HEK293T (cell line): ENCODE measurements at regions not wholly inside any gene's neighbourhood (a gene's known extent, or its start where the extent isn't known, plus 50 kb on each side); places are given as distances from the start of the nearest gene placed in this dataset.

Source experiments
- CTCF ChIA-PET: fragments of 350-600 bp; formaldehyde crosslinking; extraction: SDS; loops from one replicate; lab custom pipeline; 2021; ENCODE audit warnings: antibody characterized with exemption, inconsistent platforms; lab: Yijun Ruan, JAX
- POLR2A ChIA-PET: fragments of 350-600 bp; formaldehyde crosslinking; extraction: SDS; loops from one replicate; lab custom pipeline; 2020; ENCODE audit warnings: antibody characterized with exemption, inconsistent platforms; lab: Yijun Ruan, JAX
- DNase-seq: peaks from one replicate; pipeline ENCODE4 v3.0.0; 2012; ENCODE audit warnings: mixed read lengths; ENCODE audit errors: extremely low spot score
- ARNT ChIP-seq: fragments of 450-650 bp; IDR thresholded peaks from 2 replicates; pipeline ENCODE4 v1.6.1; 2017; ENCODE audit warnings: mild to moderate bottlenecking
- BHLHE40 ChIP-seq: fragments of 450-650 bp; IDR thresholded peaks from 2 replicates; pipeline ENCODE4 v1.6.1; 2016; ENCODE audit warnings: mild to moderate bottlenecking, moderate library complexity, borderline replicate concordance
- CTBP1 ChIP-seq: fragments of 450-650 bp; IDR thresholded peaks from 2 replicates; pipeline ENCODE4 v1.6.1; 2016; ENCODE audit warnings: borderline replicate concordance
- ELF4 ChIP-seq: fragments of 450-650 bp; IDR thresholded peaks from 2 replicates; pipeline ENCODE4 v1.6.1; 2017; ENCODE audit warnings: antibody characterized with exemption
- FOXA1 ChIP-seq: fragments of 450-650 bp; IDR thresholded peaks from 2 replicates; pipeline ENCODE4 v1.6.1; 2016; ENCODE audit warnings: mild to moderate bottlenecking
- FOXK2 ChIP-seq: fragments of 450-650 bp; IDR thresholded peaks from 2 replicates; pipeline ENCODE4 v1.6.1; 2016; ENCODE audit warnings: mild to moderate bottlenecking
- FOXM1 ChIP-seq: fragments of 450-650 bp; IDR thresholded peaks from 2 replicates; pipeline ENCODE4 v1.6.1; 2017; ENCODE audit warnings: mild to moderate bottlenecking, borderline replicate concordance
- HDGF ChIP-seq: fragments of 450-650 bp; IDR thresholded peaks from 2 replicates; pipeline ENCODE4 v1.6.1; 2017; ENCODE audit warnings: antibody characterized with exemption, borderline replicate concordance
- L3MBTL2 ChIP-seq: fragments of 450-650 bp; conservative IDR thresholded peaks from 2 replicates; pipeline ENCODE4 v1.6.1; 2016; ENCODE audit warnings: mild to moderate bottlenecking
- LEF1 ChIP-seq: fragments of 450-650 bp; IDR thresholded peaks from 2 replicates; pipeline ENCODE4 v1.6.1; 2017; ENCODE audit warnings: mild to moderate bottlenecking, borderline replicate concordance
- NFRKB ChIP-seq: fragments of 450-650 bp; IDR thresholded peaks from 2 replicates; pipeline ENCODE4 v1.6.1; 2016; ENCODE audit warnings: mild to moderate bottlenecking, moderate library complexity
- PKNOX1 ChIP-seq: fragments of 450-650 bp; IDR thresholded peaks from 2 replicates; pipeline ENCODE4 v1.6.1; 2016
- SP1 ChIP-seq: fragments of 450-650 bp; IDR thresholded peaks from 2 replicates; pipeline ENCODE4 v1.6.1; 2017
- SUZ12 ChIP-seq: fragments of 450-650 bp; IDR thresholded peaks from 2 replicates; pipeline ENCODE4 v1.6.1; 2016; ENCODE audit warnings: mild to moderate bottlenecking
- TARDBP ChIP-seq: fragments of 450-650 bp; IDR thresholded peaks from 2 replicates; pipeline ENCODE4 v1.6.1; 2016
- ZNF384 ChIP-seq: fragments of 450-650 bp; IDR thresholded peaks from 2 replicates; pipeline ENCODE4 v1.6.1; 2016

GRCh38 chr3:182485301-182485700, 308.0 kb upstream of the ATP11B start:
- DNase-seq: no peak
- POLR2A ChIA-PET: no interaction called here
- no peak for TF ChIP-seq PKNOX1
- no peak for TF ChIP-seq BHLHE40
- no peak for TF ChIP-seq ARNT
- TF ChIP-seq ELF4: no peak
- TF ChIP-seq FOXM1: no peak
- no peak for TF ChIP-seq ZNF384
- TF ChIP-seq FOXK2: no peak
- no peak for TF ChIP-seq SP1
- no peak for TF ChIP-seq L3MBTL2
- TF ChIP-seq SUZ12: no peak
- TF ChIP-seq TARDBP: no peak
- TF ChIP-seq HDGF: no peak
- no peak for TF ChIP-seq FOXA1
- no peak for TF ChIP-seq CTBP1
- TF ChIP-seq NFRKB: no peak
- no peak for TF ChIP-seq LEF1
- CTCF ChIA-PET: no interaction called here

GRCh38 chr3:182486463-182486862, 306.8 kb upstream of the ATP11B start:
- no peak for TF ChIP-seq SP1
- ChIA-PET CTCF (interaction anchor here (0.7 kb wide), 1 partner anchor 787 kb away, joined by 3 read pairs; no protein-coding TSS in a partner anchor), POLR2A (no interaction called here)
- DNase-seq: no peak

GRCh38 chr3:182487143-182487542, 306.2 kb upstream of the ATP11B start:
- DNase-seq: no peak
- TF ChIP-seq PKNOX1 (no peak), ELF4 (no peak), SP1 (no peak), ZNF384 (no peak), NFRKB (no peak), FOXK2 (no peak), FOXM1 (no peak), SUZ12 (no peak), CTBP1 (no peak), ARNT (no peak), HDGF (no peak), BHLHE40 (no peak), LEF1 (no peak), FOXA1 (no peak), L3MBTL2 (no peak), TARDBP (no peak)
- POLR2A ChIA-PET: no interaction called here
- CTCF ChIA-PET: interaction anchor here (0.7 kb wide), 1 partner anchor 788 kb away, joined by 3 read pairs; no protein-coding TSS in a partner anchor

GRCh38 chr3:182487611-182488010, 305.7 kb upstream of the ATP11B start:
- no peak for DNase-seq
- TF ChIP-seq FOXK2 (no peak), ARNT (no peak), SP1 (no peak), ELF4 (no peak)
- ChIA-PET POLR2A (no interaction called here), CTCF (no interaction called here)

GRCh38 chr3:182490596-182491491, 302.5 kb upstream of the ATP11B start:
- TF ChIP-seq ELF4: no peak
- no peak for TF ChIP-seq HDGF
- no peak for TF ChIP-seq BHLHE40
- no peak for TF ChIP-seq LEF1
- no peak for TF ChIP-seq FOXK2
- TF ChIP-seq NFRKB: no peak
- no peak for TF ChIP-seq ZNF384
- TF ChIP-seq CTBP1: no peak
- no peak for TF ChIP-seq L3MBTL2
- CTCF ChIA-PET: interaction anchor here (0.6 to 1.0 kb wide), 3 partner anchors 9 to 1591 kb away, joined by 3 to 6 read pairs (median 3); no protein-coding TSS in a partner anchor
- DNase-seq: no peak
- POLR2A ChIA-PET: no interaction called here

- ChIA-PET POLR2A (no interaction called here), CTCF (interaction anchor here (0.9 to 1.0 kb wide), 2 partner anchors 9 to 109 kb away, joined by 3 read pairs; no protein-coding TSS in a partner anchor)
- TF ChIP-seq ELF4 (no peak), FOXM1 (no peak), SP1 (no peak), PKNOX1 (no peak)
- no peak for DNase-seq
Observed at GRCh38 chr3:182491577-182491976, 301.7 kb upstream of the ATP11B start.

GRCh38 chr3:182492536-182492935, 300.8 kb upstream of the ATP11B start:
- CTCF ChIA-PET: no interaction called here
- POLR2A ChIA-PET: no interaction called here

More at GRCh38 chr3:182492536-182492935, 300.8 kb upstream of the ATP11B start:
- TF ChIP-seq SP1 (no peak), ELF4 (no peak), LEF1 (no peak), FOXK2 (no peak), HDGF (no peak), CTBP1 (no peak), NFRKB (no peak), L3MBTL2 (no peak), TARDBP (no peak), BHLHE40 (no peak), FOXM1 (no peak)
- no peak for DNase-seq
